ENCODE measurements at regions not wholly inside any gene's neighbourhood (a gene's known extent, or its start where the extent isn't known, plus 50 kb on each side); places are given as distances from the start of the nearest gene placed in this dataset.

DNA sequence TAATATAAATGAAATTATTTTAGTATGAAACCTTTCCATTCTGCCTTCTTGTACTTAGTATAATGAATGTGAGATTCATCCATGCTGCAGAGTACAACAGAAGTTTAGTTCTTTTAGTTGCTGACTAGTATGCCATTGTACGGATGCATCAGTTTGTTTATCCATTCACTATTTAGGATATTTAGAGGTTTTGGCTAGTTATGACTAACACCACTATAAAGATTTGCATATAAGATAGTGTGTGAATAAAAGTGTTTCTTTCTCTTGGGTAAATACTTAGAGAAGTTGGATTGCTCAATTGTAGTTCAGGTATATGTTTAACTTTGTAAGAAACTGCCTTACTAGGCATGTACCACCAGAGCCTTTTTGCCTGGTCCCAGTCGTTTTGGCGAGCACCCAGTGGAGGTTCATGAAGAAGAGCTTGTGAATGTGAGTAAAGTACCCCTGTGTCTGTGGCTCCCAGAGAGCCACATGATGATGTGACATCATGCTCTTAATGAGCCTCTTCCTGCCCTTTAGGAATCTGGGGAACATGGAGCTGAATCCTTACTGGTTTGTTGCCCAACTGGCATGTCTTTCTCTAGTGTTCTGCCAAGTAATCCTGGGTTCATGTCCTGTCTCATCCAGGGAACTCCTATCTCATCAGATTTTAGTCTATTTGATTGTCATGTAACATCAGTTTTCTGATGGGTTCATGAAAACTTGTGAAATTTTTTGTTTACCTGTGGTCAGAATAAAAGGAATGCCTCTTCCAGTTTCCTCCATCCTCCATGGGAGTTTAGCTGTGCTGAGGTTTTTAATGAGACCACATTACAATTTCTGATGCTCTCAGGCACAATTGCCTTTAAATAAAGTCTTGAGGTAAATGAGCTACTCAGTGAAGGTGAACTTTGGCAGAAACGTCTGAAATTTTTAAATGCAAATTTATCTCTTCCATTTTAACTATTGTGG is 234.8 kb downstream of the CASP12 start:
- H4K20me1 ChIP-seq (ENCODE audit: control insufficient read depth, extremely low read depth, insufficient read depth, low read length) = no peaks in the 10 kb centered on the region
- H3K9ac ChIP-seq (ENCODE audit: insufficient read depth, low read length) = no peak overlapping the region

DNA sequence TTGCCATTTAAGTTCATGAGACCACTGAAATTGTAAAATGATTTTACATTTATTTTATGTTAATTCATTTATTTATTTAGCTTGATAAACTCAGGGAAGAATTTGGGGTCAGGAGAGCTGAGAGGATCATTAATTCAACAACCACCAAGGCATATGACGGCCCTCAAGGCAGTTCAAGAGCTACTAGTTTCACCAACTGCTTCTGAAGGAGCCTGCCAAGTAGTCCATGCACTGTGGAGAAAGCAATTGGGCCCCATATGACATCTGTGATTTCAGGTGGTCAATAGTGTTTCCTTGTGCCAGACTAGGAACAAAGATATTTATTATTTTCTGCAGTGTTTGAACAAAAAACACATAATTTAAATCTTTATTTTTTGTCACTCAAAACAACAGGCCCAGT is 236.4 kb downstream of the CASP12 start:
- no peak overlapping the region for H3K4me3 ChIP-seq (replicated peaks in 1 of 4; ENCODE audit: control extremely low read depth in 1 of 4, insufficient read depth in 1 of 4, low read depth in 3 of 4, low read length in 4 of 4)
- H3K4me1 ChIP-seq (ENCODE audit: control insufficient read depth, extremely low read depth, insufficient read depth, low read length) = peaks cover 2% of the 10 kb centered on the region
- H2AFZ ChIP-seq (ENCODE audit: low read length) = no peak overlapping the region
- no peak overlapping the region for H3K9ac ChIP-seq (ENCODE audit: insufficient read depth, low read length)
- no peaks in the 10 kb centered on the region for H3K36me3 ChIP-seq (ENCODE audit: control insufficient read depth, insufficient read depth, low read length)
- H3K9me3 ChIP-seq (ENCODE audit: control insufficient read depth, insufficient read depth, low read depth, low read length) = no peaks in the 10 kb centered on the region
- no peak overlapping the region for H3K27ac ChIP-seq (ENCODE audit: insufficient read depth, low read length)
- H3K27me3 ChIP-seq (ENCODE audit: control insufficient read depth, insufficient read depth, low read length) = no peaks in the 10 kb centered on the region
- TF ChIP-seq, protein P1, sequence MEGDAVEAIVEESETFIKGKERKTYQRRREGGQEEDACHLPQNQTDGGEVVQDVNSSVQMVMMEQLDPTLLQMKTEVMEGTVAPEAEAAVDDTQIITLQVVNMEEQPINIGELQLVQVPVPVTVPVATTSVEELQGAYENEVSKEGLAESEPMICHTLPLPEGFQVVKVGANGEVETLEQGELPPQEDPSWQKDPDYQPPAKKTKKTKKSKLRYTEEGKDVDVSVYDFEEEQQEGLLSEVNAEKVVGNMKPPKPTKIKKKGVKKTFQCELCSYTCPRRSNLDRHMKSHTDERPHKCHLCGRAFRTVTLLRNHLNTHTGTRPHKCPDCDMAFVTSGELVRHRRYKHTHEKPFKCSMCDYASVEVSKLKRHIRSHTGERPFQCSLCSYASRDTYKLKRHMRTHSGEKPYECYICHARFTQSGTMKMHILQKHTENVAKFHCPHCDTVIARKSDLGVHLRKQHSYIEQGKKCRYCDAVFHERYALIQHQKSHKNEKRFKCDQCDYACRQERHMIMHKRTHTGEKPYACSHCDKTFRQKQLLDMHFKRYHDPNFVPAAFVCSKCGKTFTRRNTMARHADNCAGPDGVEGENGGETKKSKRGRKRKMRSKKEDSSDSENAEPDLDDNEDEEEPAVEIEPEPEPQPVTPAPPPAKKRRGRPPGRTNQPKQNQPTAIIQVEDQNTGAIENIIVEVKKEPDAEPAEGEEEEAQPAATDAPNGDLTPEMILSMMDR (conservative IDR thresholded peaks at IDR 0.05 in 1 of 2, IDR thresholded peaks at IDR 0.05 in 1 of 2; ENCODE audit: low read depth in 1 of 2, low read length in 2 of 2) = no peak
- TF ChIP-seq EZH2 (IDR thresholded peaks at IDR 0.05; ENCODE audit: low read length, missing control alignments) = no peak
- no peaks in the 10 kb centered on the region for H4K20me1 ChIP-seq (ENCODE audit: control insufficient read depth, extremely low read depth, insufficient read depth, low read length)
- H3K4me2 ChIP-seq (ENCODE audit: extremely low read depth, insufficient read depth, low read length) = no peak overlapping the region
- no peaks in the 10 kb centered on the region for H3K79me2 ChIP-seq (ENCODE audit: control insufficient read depth, insufficient read depth, low read length)
- DNase-seq (ENCODE audit: low read depth in 2 of 2) = no peak

More for the DNA sequence above, 234.8 kb downstream of the CASP12 start:
- no peaks in the 10 kb centered on the region for H3K79me2 ChIP-seq (ENCODE audit: control insufficient read depth, insufficient read depth, low read length)
- no peak overlapping the region for H3K4me2 ChIP-seq (ENCODE audit: extremely low read depth, insufficient read depth, low read length)
- H3K36me3 ChIP-seq (ENCODE audit: control insufficient read depth, insufficient read depth, low read length) = no peaks in the 10 kb centered on the region
- H2AFZ ChIP-seq (ENCODE audit: low read length) = no peak overlapping the region
- no peak overlapping the region for H3K4me3 ChIP-seq (replicated peaks in 1 of 4; ENCODE audit: control extremely low read depth in 1 of 4, insufficient read depth in 1 of 4, low read depth in 3 of 4, low read length in 4 of 4)
- no peaks in the 10 kb centered on the region for H3K9me3 ChIP-seq (ENCODE audit: control insufficient read depth, insufficient read depth, low read depth, low read length)
- peaks cover 2% of the 10 kb centered on the region for H3K4me1 ChIP-seq (ENCODE audit: control insufficient read depth, extremely low read depth, insufficient read depth, low read length)
- no peak overlapping the region for H3K27ac ChIP-seq (ENCODE audit: insufficient read depth, low read length)
- DNase-seq (ENCODE audit: low read depth in 2 of 2) = no peak
- no peak for TF ChIP-seq EZH2 (IDR thresholded peaks at IDR 0.05; ENCODE audit: low read length, missing control alignments)
- TF ChIP-seq, protein P1 (conservative IDR thresholded peaks at IDR 0.05 in 1 of 2, IDR thresholded peaks at IDR 0.05 in 1 of 2; ENCODE audit: low read depth in 1 of 2, low read length in 2 of 2) = no peak
- H3K27me3 ChIP-seq (ENCODE audit: control insufficient read depth, insufficient read depth, low read length) = no peaks in the 10 kb centered on the region

- no peaks in the 10 kb centered on the region for H3K79me2 ChIP-seq (ENCODE audit: control insufficient read depth, insufficient read depth, low read length)
- no peak overlapping the region for H3K27ac ChIP-seq (ENCODE audit: insufficient read depth, low read length)
- H3K27me3 ChIP-seq (ENCODE audit: control insufficient read depth, insufficient read depth, low read length) = no peaks in the 10 kb centered on the region
- no peaks in the 10 kb centered on the region for H4K20me1 ChIP-seq (ENCODE audit: control insufficient read depth, extremely low read depth, insufficient read depth, low read length)
- H3K9me3 ChIP-seq (ENCODE audit: control insufficient read depth, insufficient read depth, low read depth, low read length) = no peaks in the 10 kb centered on the region
- H3K36me3 ChIP-seq (ENCODE audit: control insufficient read depth, insufficient read depth, low read length) = no peaks in the 10 kb centered on the region
- no peak overlapping the region for H3K9ac ChIP-seq (ENCODE audit: insufficient read depth, low read length)
- H3K4me3 ChIP-seq (replicated peaks in 1 of 4; ENCODE audit: control extremely low read depth in 1 of 4, insufficient read depth in 1 of 4, low read depth in 3 of 4, low read length in 4 of 4) = no peak overlapping the region
- peaks cover 2% of the 10 kb centered on the region for H3K4me1 ChIP-seq (ENCODE audit: control insufficient read depth, extremely low read depth, insufficient read depth, low read length)
- no peak overlapping the region for H2AFZ ChIP-seq (ENCODE audit: low read length)
- TF ChIP-seq, protein P1 (conservative IDR thresholded peaks at IDR 0.05 in 1 of 2, IDR thresholded peaks at IDR 0.05 in 1 of 2; ENCODE audit: low read depth in 1 of 2, low read length in 2 of 2) = no peak
- no peak for TF ChIP-seq EZH2 (IDR thresholded peaks at IDR 0.05; ENCODE audit: low read length, missing control alignments)
- DNase-seq (ENCODE audit: low read depth in 2 of 2) = no peak
- no peak overlapping the region for H3K4me2 ChIP-seq (ENCODE audit: extremely low read depth, insufficient read depth, low read length)
These were observed 236.8 kb downstream of the CASP12 start for GRCh38 chr11:104661471-104661870.
